NCI-H146 treated with DMSO at 0.1 percent for 48 hours (cell line): ENCODE measurements at regions not wholly inside any gene's neighbourhood (a gene's known extent, or its start where the extent isn't known, plus 50 kb on each side); places are given as distances from the start of the nearest gene placed in this dataset.

Experiments
- DNase-seq: peaks from one replicate; lab custom pipeline; 2025; ENCODE audit not compliant: unreplicated experiment; lab: John Stamatoyannopoulos, UW

- DNase-seq, result no peak
These were observed 515.1 kb upstream of the PLXNA2 start for GRCh38 chr1:208759255-208759654.

GRCh38 chr1:208763971-208764370 is 519.8 kb upstream of the PLXNA2 start:
- no peak for DNase-seq

GRCh38 chr1:208766832-208767231 is 522.6 kb upstream of the PLXNA2 start:
- DNase-seq, result peak; percentile 87

GRCh38 chr1:208767816-208768215 is 523.6 kb upstream of the PLXNA2 start:
- no peak for DNase-seq

- DNase-seq, result no peak
These were observed 528.7 kb upstream of the PLXNA2 start for GRCh38 chr1:208772891-208773290.

GRCh38 chr1:208775841-208776240 is 531.7 kb upstream of the PLXNA2 start:
- no peak for DNase-seq

GRCh38 chr1:208778417-208778816 is 534.2 kb upstream of the PLXNA2 start:
- DNase-seq, result no peak

GRCh38 chr1:208781391-208782045 is 537.3 kb upstream of the PLXNA2 start:
- DNase-seq, result peak; percentile 97

- peak; percentile 71 for DNase-seq
These were observed 538.0 kb upstream of the PLXNA2 start for GRCh38 chr1:208782186-208782585.

GRCh38 chr1:208785629-208786028 is 541.4 kb upstream of the PLXNA2 start:
- DNase-seq, result no peak

GRCh38 chr1:208787219-208787618 is 543.0 kb upstream of the PLXNA2 start:
- no peak for DNase-seq

- no peak for DNase-seq
These were observed 543.9 kb upstream of the PLXNA2 start for GRCh38 chr1:208788013-208788540.

GRCh38 chr1:208791456-208791855 is 547.3 kb upstream of the PLXNA2 start:
- DNase-seq, result no peak

GRCh38 chr1:208793861-208794345 is 549.7 kb upstream of the PLXNA2 start:
- DNase-seq, result no peak

- DNase-seq, result no peak
These were observed 555.0 kb upstream of the PLXNA2 start for GRCh38 chr1:208799186-208799585.

- no peak for DNase-seq
These were observed 559.0 kb upstream of the PLXNA2 start for GRCh38 chr1:208803011-208803811.

GRCh38 chr1:208807446-208808127 is 563.4 kb upstream of the PLXNA2 start:
- no peak for DNase-seq

- DNase-seq, result no peak
These were observed 564.1 kb upstream of the PLXNA2 start for GRCh38 chr1:208808301-208808700.

- DNase-seq, result no peak
These were observed 565.7 kb upstream of the PLXNA2 start for GRCh38 chr1:208809876-208810275.

- DNase-seq, result no peak
These were observed 574.7 kb upstream of the PLXNA2 start for GRCh38 chr1:208818770-208819445.
